HepG2 (cell line): ENCODE measurements at regions not wholly inside any gene's neighbourhood (a gene's known extent, or its start where the extent isn't known, plus 50 kb on each side); places are given as distances from the start of the nearest gene placed in this dataset.

ENCODE experiments used
- ATAC-seq: fragments of 200-7000 bp; cut with Tn5 transposase; 3 replicates; pipeline ENCODE4 v1.9.1; 2020; ENCODE audit warnings: mild to moderate bottlenecking, moderate library complexity
- BruUV-seq: library from RNA; stranded (reverse); fragments of 400-500 nt; replicated peaks from 2 replicates; lab custom pipeline; 2021; lab: Mats Ljungman, UMichigan
- CTCF ChIA-PET: fragments of 300-600 bp; formaldehyde crosslinking; extraction: SDS; loops from one replicate; lab custom pipeline; 2021; ENCODE audit warnings: low total read pairs, inconsistent platforms, low intra/inter-chr PET ratio; lab: Yijun Ruan, JAX
- POLR2A ChIA-PET: fragments of 350-600 bp; sonication (Branson Sonifier 250); formaldehyde crosslinking; loops from one replicate; lab custom pipeline; 2020; ENCODE audit warnings: antibody characterized with exemption, inconsistent platforms; lab: Yijun Ruan, JAX
- DNase-seq: peaks from one replicate; pipeline ENCODE4 v3.0.0-alpha.2; 2015; ENCODE audit warnings: low spot score
- FAIRE-seq: peaks from 3 replicates; lab custom pipeline; 2011; peaks lifted over from hg19 to GRCh38; lab: Jason Lieb, UNC
- H2AFZ ChIP-seq: one replicate; pipeline ENCODE4 v1.6.1; 2011; ENCODE audit warnings: low read length, inconsistent platforms
- H3K27ac ChIP-seq: fragments of 300-600 bp; 3 replicates; pipeline ENCODE4 v1.8.0; 2011; ENCODE audit warnings: mixed run types, mild to moderate bottlenecking, mixed read lengths, low read length, inconsistent platforms; ENCODE audit not compliant: insufficient read depth; ENCODE audit errors: extremely low read length
- H3K27me3 ChIP-seq, 2 experiments: fragments of 200-600 bp in 1 of 2; 2 replicates in 1 of 2; 3 replicates in 1 of 2; pipeline versions ENCODE4 v1.6.0 to v1.8.0; 2011; ENCODE audit warnings: low read length in 2 of 2, mild to moderate bottlenecking in 2 of 2, moderate library complexity in 2 of 2, inconsistent platforms in 1 of 2; ENCODE audit not compliant: insufficient read depth in 2 of 2, control insufficient read depth in 1 of 2
- H3K36me3 ChIP-seq, 2 experiments: fragments of 200-600 bp in 1 of 2; replicated peaks in 1 of 2; 2 replicates in 1 of 2; 3 replicates in 1 of 2; pipeline versions ENCODE4 v1.5.1 to v1.8.0; 2011; ENCODE audit warnings: low read length in 2 of 2, inconsistent platforms in 1 of 2; ENCODE audit not compliant: insufficient read depth in 2 of 2, control insufficient read depth in 1 of 2
- H3K4me1 ChIP-seq: 2 replicates; pipeline ENCODE4 v1.5.1; 2012; ENCODE audit warnings: low read length, inconsistent platforms; ENCODE audit not compliant: insufficient read depth
- H3K4me2 ChIP-seq: 2 replicates; pipeline ENCODE4 v1.6.0; 2011; ENCODE audit warnings: low read depth, low read length, inconsistent platforms
- H3K4me3 ChIP-seq, 3 experiments: fragments of 200-600 bp in 1 of 3; sonication (generic), shearing (Covaris generic) in 1 of 3; replicated peaks in 1 of 3; 2 replicates each; pipeline ENCODE4 v1.5.1; 2011 to 2016; ENCODE audit warnings: low read length in 3 of 3, inconsistent platforms in 2 of 3, low read depth in 2 of 3, mild to moderate bottlenecking in 2 of 3, control low read depth in 1 of 3, mixed read lengths in 1 of 3; ENCODE audit not compliant: insufficient read depth in 1 of 3
- H3K79me2 ChIP-seq: one replicate; pipeline ENCODE4 v1.6.1; 2011; ENCODE audit warnings: low read length, inconsistent platforms; ENCODE audit not compliant: insufficient read depth
- H3K9ac ChIP-seq: 2 replicates; pipeline ENCODE4 v1.6.0; 2011; ENCODE audit warnings: mild to moderate bottlenecking, low read depth, low read length, inconsistent platforms; ENCODE audit not compliant: insufficient read depth
- H3K9me3 ChIP-seq: 2 replicates; pipeline ENCODE4 v1.5.1; 2012; ENCODE audit warnings: mild to moderate bottlenecking, low read length
- H4K20me1 ChIP-seq: 2 replicates; pipeline ENCODE4 v1.6.0; 2011; ENCODE audit warnings: inconsistent platforms, mild to moderate bottlenecking, low read length, moderate library complexity; ENCODE audit not compliant: insufficient read depth
- AKAP8 ChIP-seq: sonication (generic); formaldehyde crosslinking; IDR thresholded peaks from 2 replicates; pipeline ENCODE4 v1.5.1; 2020; ENCODE audit warnings: mild to moderate bottlenecking, missing genetic modification reagents
- GATAD2A ChIP-seq: IDR thresholded peaks from 2 replicates; pipeline ENCODE4 v1.6.1; 2016
- ZNF407 ChIP-seq: sonication (generic); formaldehyde crosslinking; IDR thresholded peaks from one replicate; pipeline ENCODE4 v1.5.1; 2020; ENCODE audit warnings: mild to moderate bottlenecking, missing genetic modification reagents; ENCODE audit errors: not compliant biosample characterization
- WGBS: methylation state at CpG from one replicate; pipeline ENCODE4 v1.1.6; 2017; ENCODE audit warnings: low lambda C conversion rate; 5-methylcytosine and 5-hydroxymethylcytosine counted together
- in situ Hi-C: cut with HindIII; loops from 2 replicates; pipeline ENCODE4 v1.10.0; 2017; ENCODE audit warnings: low pct_unique_long_range_greater_than_20kb; ENCODE audit not compliant: extremely low pct_ligation_motif_present
- intact Hi-C: fragments of 100-400 bp; cut with micrococcal nuclease; formaldehyde crosslinking; loops from one replicate; pipeline ENCODE4 v1.10.0; 2022; ENCODE audit not compliant: unreplicated experiment

GRCh38 chr7:68336594-68336993 is 1261.7 kb upstream of the AUTS2 start:
- ChIA-PET CTCF (no interaction called here), POLR2A (no interaction called here)
- Histone ChIP-seq H2AFZ (no peak overlapping the region), H3K9me3 (peaks cover 70% of the 10 kb centered on the region), H3K4me1 (no peaks in the 10 kb centered on the region), H3K4me2 (no peak overlapping the region), H3K27me3 (no peaks in the 10 kb centered on the region), H3K79me2 (no peaks in the 10 kb centered on the region), H3K36me3 (no peaks in the 10 kb centered on the region), H3K4me3 (no peak overlapping the region), H4K20me1 (no peaks in the 10 kb centered on the region), H3K9ac (no peak overlapping the region), H3K27ac (no peak overlapping the region)
- in situ Hi-C loops = no loop called here
- FAIRE-seq (no peak), DNase-seq (no peak), ATAC-seq (no peak)
- TF ChIP-seq AKAP8 (CRISPR knock-in tag) = no peak
- no peak for TF ChIP-seq GATAD2A
- no peak for TF ChIP-seq ZNF407
- intact Hi-C loops = no loop called here
- no TSS peak for BruUV-seq
- 6% methylated on average over 8 of the region's 8 CpGs for WGBS
